A549 (cell line): ENCODE measurements at regions not wholly inside any gene's neighbourhood (a gene's known extent, or its start where the extent isn't known, plus 50 kb on each side); places are given as distances from the start of the nearest gene placed in this dataset.

ENCODE experiments used
- ATAC-seq, 2 experiments: fragments of 200-7000 bp in 1 of 2; fragments of >200 bp in 1 of 2; cut with Nextera tagmentation in 1 of 2; cut with Tn5 transposase in 1 of 2; 3 replicates each; pipeline versions ENCODE4 v1.8.0 to v1.9.1; 2018 to 2020; ENCODE audit warnings: mild to moderate bottlenecking in 1 of 2, moderate library complexity in 1 of 2
- CTCF ChIA-PET: fragments of 300-600 bp; sonication (Branson Sonifier 250); formaldehyde crosslinking; extraction: SDS; loops from one replicate; lab custom pipeline; 2021; ENCODE audit warnings: antibody characterized with exemption, inconsistent platforms; lab: Yijun Ruan, JAX
- POLR2A ChIA-PET: fragments of 350-600 bp; formaldehyde crosslinking; extraction: SDS; loops from one replicate; lab custom pipeline; 2021; ENCODE audit warnings: antibody characterized with exemption, inconsistent platforms; lab: Yijun Ruan, JAX
- DNase-seq, 2 experiments: peaks; one replicate each; pipeline versions ENCODE4 v3.0.0 to v3.0.0-alpha.2; 2011 to 2016; ENCODE audit warnings: low read depth in 1 of 2, low spot score in 1 of 2
- FAIRE-seq: peaks from 2 replicates; lab custom pipeline; 2011; peaks lifted over from hg19 to GRCh38; lab: Jason Lieb, UNC
- H3K27ac ChIP-seq, 2 experiments: fragments of >200 bp; sonication (Bioruptor Twin); formaldehyde crosslinking; 3 replicates each; pipeline ENCODE4 v1.5.1; 2016 to 2017
- H3K4me1 ChIP-seq: fragments of >200 bp; sonication (Bioruptor Twin); formaldehyde crosslinking; 3 replicates; pipeline ENCODE4 v1.6.1; 2016
- H3K4me2 ChIP-seq: fragments of >200 bp; sonication (Bioruptor Twin); formaldehyde crosslinking; 3 replicates; pipeline ENCODE4 v1.6.1; 2016
- H3K4me3 ChIP-seq: fragments of >200 bp; sonication (Bioruptor Twin); formaldehyde crosslinking; 3 replicates; pipeline ENCODE4 v1.5.1; 2016
- H3K9me3 ChIP-seq: fragments of >200 bp; sonication (Bioruptor Twin); formaldehyde crosslinking; 3 replicates; pipeline ENCODE4 v1.6.1; 2016
- BHLHE40 ChIP-seq: IDR thresholded peaks from 2 replicates; pipeline ENCODE4 v1.6.1; 2012; ENCODE audit warnings: low read depth, low read length, inconsistent platforms
- CBX2 ChIP-seq: fragments of 200-600 bp; sonication (generic); IDR thresholded peaks from 2 replicates; pipeline ENCODE4 v1.6.1; 2016; ENCODE audit warnings: low read depth, mild to moderate bottlenecking, borderline replicate concordance
- CEBPB ChIP-seq, 2 experiments: fragments of >200 bp in 1 of 2; sonication (Bioruptor Twin) in 1 of 2; formaldehyde crosslinking in 1 of 2; IDR thresholded peaks; 2 replicates each; pipeline ENCODE4 v1.6.1; 2012 to 2016
- CHD4 ChIP-seq: fragments of 200-600 bp; sonication (generic); IDR thresholded peaks from 2 replicates; pipeline ENCODE4 v1.6.1; 2016; ENCODE audit warnings: antibody characterized with exemption, mild to moderate bottlenecking, borderline replicate concordance
- EHF ChIP-seq: fragments of 250-450 bp; sonication (Bioruptor Pico); IDR thresholded peaks from 2 replicates; pipeline ENCODE4 v1.5.0; 2020; ENCODE audit warnings: mild to moderate bottlenecking
- EHMT2 ChIP-seq: fragments of 200-600 bp; sonication (generic); IDR thresholded peaks from 2 replicates; pipeline ENCODE4 v1.6.1; 2016; ENCODE audit warnings: antibody characterized with exemption, low read depth, mild to moderate bottlenecking, moderate library complexity
- ESRRA ChIP-seq: fragments of 150-350 bp; IDR thresholded peaks from 2 replicates; pipeline ENCODE4 v1.6.1; 2014; ENCODE audit warnings: mild to moderate bottlenecking, low read length, borderline replicate concordance
- GATA3 ChIP-seq: IDR thresholded peaks from 2 replicates; pipeline ENCODE4 v1.6.1; 2012; ENCODE audit warnings: borderline replicate concordance
- HEYL ChIP-seq: fragments of 250-450 bp; sonication (Bioruptor Pico); IDR thresholded peaks from 2 replicates; pipeline ENCODE4 v1.8.0; 2021; ENCODE audit warnings: mild to moderate bottlenecking, moderate library complexity
- KDM5A ChIP-seq: fragments of 200-600 bp; sonication (generic); IDR thresholded peaks from 2 replicates; pipeline ENCODE4 v1.6.1; 2016; ENCODE audit warnings: antibody characterized with exemption, mild to moderate bottlenecking
- NPAS2 ChIP-seq: fragments of 250-450 bp; sonication (Bioruptor Pico); IDR thresholded peaks from 2 replicates; pipeline ENCODE4 v1.8.0; 2022; ENCODE audit warnings: mild to moderate bottlenecking, moderate library complexity, borderline replicate concordance
- RARB ChIP-seq: fragments of 250-450 bp; sonication (Bioruptor Pico); IDR thresholded peaks from 2 replicates; pipeline ENCODE4 v1.8.0; 2021; ENCODE audit warnings: mild to moderate bottlenecking, moderate library complexity
- RCOR1 ChIP-seq: fragments of 150-350 bp; IDR thresholded peaks from 2 replicates; pipeline ENCODE4 v1.6.1; 2014; ENCODE audit warnings: antibody characterized with exemption, low read length, low read depth
- RFX5 ChIP-seq: fragments of 450-650 bp; IDR thresholded peaks from 2 replicates; pipeline ENCODE4 v1.7.1; 2014; ENCODE audit warnings: antibody characterized with exemption, mild to moderate bottlenecking, moderate library complexity
- RNF2 ChIP-seq: fragments of 200-600 bp; sonication (generic); IDR thresholded peaks from 2 replicates; pipeline ENCODE4 v1.6.1; 2016; ENCODE audit warnings: low read depth, mild to moderate bottlenecking, antibody characterized with exemption, moderate library complexity, borderline replicate concordance
- SREBF2 ChIP-seq: fragments of 450-650 bp; IDR thresholded peaks from 2 replicates; pipeline ENCODE4 v1.6.1; 2014; ENCODE audit warnings: mild to moderate bottlenecking, moderate library complexity
- ZC3H11A ChIP-seq: fragments of 450-650 bp; IDR thresholded peaks from 2 replicates; pipeline ENCODE4 v1.6.1; 2014; ENCODE audit warnings: antibody characterized with exemption, mild to moderate bottlenecking
- ZNF302 ChIP-seq: fragments of 250-450 bp; sonication (Bioruptor Pico); IDR thresholded peaks from 2 replicates; pipeline ENCODE4 v1.9.0; 2021; ENCODE audit warnings: inconsistent platforms, mild to moderate bottlenecking, moderate library complexity
- ZSCAN20 ChIP-seq: fragments of 250-450 bp; sonication (Bioruptor Pico); IDR thresholded peaks from 2 replicates; pipeline ENCODE4 v1.8.0; 2022; ENCODE audit warnings: mild to moderate bottlenecking, moderate library complexity
- WGBS: methylation state at CpG from one replicate; pipeline ENCODE4 v1.1.6; 2017; ENCODE audit errors: missing lambda C conversion rate; 5-methylcytosine and 5-hydroxymethylcytosine counted together
- TF ChIP-seq, protein P1 (sequence below): fragments of >200 bp; sonication (Bioruptor Twin); formaldehyde crosslinking; IDR thresholded peaks from 3 replicates; pipeline ENCODE4 v1.6.1; 2016
- TF ChIP-seq, protein P2 (sequence below): fragments of >200 bp; sonication (Bioruptor Twin); formaldehyde crosslinking; IDR thresholded peaks from 2 replicates; pipeline ENCODE4 v1.6.1; 2016
- TF ChIP-seq, protein P3 (sequence below): fragments of 250-450 bp; sonication (Bioruptor Pico); IDR thresholded peaks from 2 replicates; pipeline ENCODE4 v1.5.0; 2020; ENCODE audit warnings: low read depth, mild to moderate bottlenecking, moderate library complexity

DNA sequence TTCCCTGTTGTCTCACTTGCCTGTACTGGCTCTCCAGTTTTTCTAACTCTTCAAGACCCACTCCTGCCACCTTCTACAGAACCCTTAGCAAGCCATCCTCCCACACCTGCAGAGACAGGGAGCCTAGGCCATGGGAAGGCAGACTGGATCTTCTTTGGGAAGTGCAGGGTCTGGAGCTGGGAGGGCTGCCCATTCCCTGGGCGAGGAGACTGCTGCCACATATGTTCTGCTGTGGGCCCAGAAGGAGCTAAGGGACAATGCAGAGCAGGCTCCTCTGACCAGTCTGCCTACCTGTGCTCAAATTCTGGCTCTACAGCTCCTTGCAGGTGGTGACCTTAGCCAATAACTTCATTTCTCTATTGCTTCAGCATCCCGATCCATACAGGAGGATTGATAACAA is 152.1 kb upstream of the CELF4 start (continued):
- no peak for TF ChIP-seq ESRRA
- TF ChIP-seq, protein P1, sequence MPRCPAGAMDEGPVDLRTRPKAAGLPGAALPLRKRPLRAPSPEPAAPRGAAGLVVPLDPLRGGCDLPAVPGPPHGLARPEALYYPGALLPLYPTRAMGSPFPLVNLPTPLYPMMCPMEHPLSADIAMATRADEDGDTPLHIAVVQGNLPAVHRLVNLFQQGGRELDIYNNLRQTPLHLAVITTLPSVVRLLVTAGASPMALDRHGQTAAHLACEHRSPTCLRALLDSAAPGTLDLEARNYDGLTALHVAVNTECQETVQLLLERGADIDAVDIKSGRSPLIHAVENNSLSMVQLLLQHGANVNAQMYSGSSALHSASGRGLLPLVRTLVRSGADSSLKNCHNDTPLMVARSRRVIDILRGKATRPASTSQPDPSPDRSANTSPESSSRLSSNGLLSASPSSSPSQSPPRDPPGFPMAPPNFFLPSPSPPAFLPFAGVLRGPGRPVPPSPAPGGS: no peak
- no peak for TF ChIP-seq ZNF302 (CRISPR knock-in tag)
- TF ChIP-seq SREBF2: no peak
- no peak for TF ChIP-seq KDM5A
- no peak for TF ChIP-seq RCOR1
- TF ChIP-seq CEBPB (IDR thresholded peaks at IDR 0.05): no peak
- TF ChIP-seq RNF2: no peak

DNA sequence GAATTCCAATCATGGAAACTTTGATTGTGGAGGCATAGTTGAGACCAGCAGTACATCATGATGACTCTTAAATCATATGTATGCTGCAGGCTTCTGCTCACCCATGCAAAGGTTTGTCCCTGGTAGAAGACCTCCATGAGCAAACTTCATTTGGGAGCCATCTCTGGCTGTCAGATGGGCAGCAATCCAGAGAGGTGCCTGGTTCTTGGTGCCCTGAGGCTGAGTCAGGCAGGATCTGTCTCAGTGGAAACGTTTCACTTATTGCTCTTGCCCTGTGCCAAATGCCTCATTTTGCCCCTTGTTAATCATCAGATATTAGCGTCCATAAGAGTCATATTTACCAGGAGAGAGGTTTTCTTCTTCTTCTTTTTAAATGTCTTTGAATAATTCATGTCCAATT is 151.5 kb upstream of the CELF4 start:
- ATAC-seq (no peak), FAIRE-seq (no peak), DNase-seq (no peak)
- CTCF ChIA-PET: no interaction called here
- no peaks in the 10 kb centered on the region for H3K9me3 ChIP-seq
- H3K4me3 ChIP-seq: no peak overlapping the region
- H3K4me2 ChIP-seq: no peak overlapping the region
- no peaks in the 10 kb centered on the region for H3K4me1 ChIP-seq
- WGBS: 3% methylated on average over 2 of the region's 2 CpGs
- POLR2A ChIA-PET: no interaction called here
- TF ChIP-seq, protein P2, sequence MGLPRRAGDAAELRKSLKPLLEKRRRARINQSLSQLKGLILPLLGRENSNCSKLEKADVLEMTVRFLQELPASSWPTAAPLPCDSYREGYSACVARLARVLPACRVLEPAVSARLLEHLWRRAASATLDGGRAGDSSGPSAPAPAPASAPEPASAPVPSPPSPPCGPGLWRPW: no peak
- TF ChIP-seq SREBF2 (no peak), EHMT2 (no peak), RCOR1 (no peak), GATA3 (no peak)
- no peak overlapping the region for H3K27ac ChIP-seq

DNA sequence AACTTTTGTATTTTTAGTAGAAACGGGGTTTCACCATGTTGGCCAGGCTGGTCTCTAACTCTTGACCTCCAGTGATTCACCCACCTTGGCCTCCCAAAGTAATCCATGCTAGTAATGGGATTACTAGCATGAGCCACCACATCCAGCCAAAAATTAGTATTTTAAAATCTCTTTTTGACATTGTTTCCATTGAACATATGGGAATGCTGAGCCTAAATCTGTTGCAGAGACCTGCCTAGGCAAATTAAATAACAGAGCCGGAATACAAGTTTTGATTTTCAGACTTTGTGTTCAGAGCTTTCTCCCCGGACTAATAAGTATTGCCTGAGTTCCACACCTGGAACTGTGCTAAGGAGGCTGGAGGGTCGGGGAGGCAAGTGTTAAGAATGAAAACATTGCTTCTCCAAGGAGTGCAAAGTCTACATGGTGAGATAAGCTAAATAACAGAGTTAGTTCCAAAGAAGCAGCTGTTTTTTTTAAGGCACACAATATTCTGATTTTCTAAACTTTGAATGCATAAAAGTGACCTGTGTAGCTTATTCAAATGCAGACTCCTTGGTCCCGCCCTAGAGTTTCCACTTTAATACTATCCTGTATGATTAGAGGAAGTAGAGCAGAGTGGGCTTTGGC is 150.6 kb upstream of the CELF4 start:
- no peak for FAIRE-seq
- H3K9me3 ChIP-seq: no peaks in the 10 kb centered on the region

More for the DNA sequence above, 150.6 kb upstream of the CELF4 start:
- no peak overlapping the region for H3K4me3 ChIP-seq
- ATAC-seq: no peak
- H3K4me1 ChIP-seq: no peaks in the 10 kb centered on the region
- no peak for DNase-seq
- WGBS: 9% methylated on average over 5 of the region's 5 CpGs
- H3K27ac ChIP-seq: no peak overlapping the region
- CTCF ChIA-PET: no interaction called here
- no peak overlapping the region for H3K4me2 ChIP-seq
- POLR2A ChIA-PET: no interaction called here
- TF ChIP-seq GATA3 (no peak), HEYL (CRISPR knock-in tag) (no peak), BHLHE40 (no peak), RARB (CRISPR knock-in tag) (no peak), EHMT2 (no peak), CHD4 (no peak), CEBPB (IDR thresholded peaks at IDR 0.05) (no peak), ESRRA (no peak), RFX5 (no peak), CBX2 (no peak), ZC3H11A (no peak), ZSCAN20 (no peak), EHF (CRISPR knock-in tag) (no peak), NPAS2 (CRISPR knock-in tag) (no peak)
- TF ChIP-seq, protein P1: no peak
- TF ChIP-seq, protein P3, sequence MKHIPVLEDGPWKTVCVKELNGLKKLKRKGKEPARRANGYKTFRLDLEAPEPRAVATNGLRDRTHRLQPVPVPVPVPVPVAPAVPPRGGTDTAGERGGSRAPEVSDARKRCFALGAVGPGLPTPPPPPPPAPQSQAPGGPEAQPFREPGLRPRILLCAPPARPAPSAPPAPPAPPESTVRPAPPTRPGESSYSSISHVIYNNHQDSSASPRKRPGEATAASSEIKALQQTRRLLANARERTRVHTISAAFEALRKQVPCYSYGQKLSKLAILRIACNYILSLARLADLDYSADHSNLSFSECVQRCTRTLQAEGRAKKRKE (CRISPR knock-in tag): no peak
